Retinal pigment epithelial cell (primary cell): ENCODE measurements at regions not wholly inside any gene's neighbourhood (a gene's known extent, or its start where the extent isn't known, plus 50 kb on each side); places are given as distances from the start of the nearest gene placed in this dataset.

Experiments used
- DNase-seq: peaks from one replicate; pipeline ENCODE4 v3.0.0-alpha.2; 2010; ENCODE audit warnings: low read depth
- H3K4me3 ChIP-seq: 2 replicates; pipeline ENCODE4 v1.5.1; 2011; ENCODE audit warnings: mild to moderate bottlenecking, low read length, control low read depth, moderate library complexity
- CTCF ChIP-seq: conservative IDR thresholded peaks from 2 replicates; pipeline ENCODE4 v1.5.1; 2011; ENCODE audit warnings: low read depth, low read length, control low read depth, inconsistent platforms

- TF ChIP-seq CTCF = no peak
- DNase-seq = peak; percentile 53
- no peak overlapping the region for H3K4me3 ChIP-seq
Measured at GRCh38 chr5:27612161-27612560, 573.8 kb upstream of the CDH9 start.

- no peak for DNase-seq
- H3K4me3 ChIP-seq = no peak overlapping the region
- no peak for TF ChIP-seq CTCF
Measured at GRCh38 chr5:27608992-27609391, 570.6 kb upstream of the CDH9 start.

GRCh38 chr5:27598576-27598975 is 560.2 kb upstream of the CDH9 start:
- no peak overlapping the region for H3K4me3 ChIP-seq
- no peak for TF ChIP-seq CTCF
- no peak for DNase-seq

- H3K4me3 ChIP-seq = no peak overlapping the region
- TF ChIP-seq CTCF = no peak
- no peak for DNase-seq
Measured at GRCh38 chr5:27594141-27594540, 555.8 kb upstream of the CDH9 start.

GRCh38 chr5:27592231-27592630 is 553.8 kb upstream of the CDH9 start:
- peak; percentile 61 for DNase-seq
- no peak overlapping the region for H3K4me3 ChIP-seq
- no peak for TF ChIP-seq CTCF

- TF ChIP-seq CTCF = no peak
- H3K4me3 ChIP-seq = no peak overlapping the region
- DNase-seq = no peak
Measured at GRCh38 chr5:27590503-27590902, 552.1 kb upstream of the CDH9 start.

GRCh38 chr5:27578279-27578678 is 539.9 kb upstream of the CDH9 start:
- H3K4me3 ChIP-seq = no peak overlapping the region
- no peak for DNase-seq
- TF ChIP-seq CTCF = no peak
